ENCODE measurements at regions not wholly inside any gene's neighbourhood (a gene's known extent, or its start where the extent isn't known, plus 50 kb on each side); places are given as distances from the start of the nearest gene placed in this dataset.
"Not testable (repeated sequence)": the region's sequence is repeated elsewhere in the genome, so short reads cannot be mapped to it uniquely, and the experiment has no call there.

DNA sequence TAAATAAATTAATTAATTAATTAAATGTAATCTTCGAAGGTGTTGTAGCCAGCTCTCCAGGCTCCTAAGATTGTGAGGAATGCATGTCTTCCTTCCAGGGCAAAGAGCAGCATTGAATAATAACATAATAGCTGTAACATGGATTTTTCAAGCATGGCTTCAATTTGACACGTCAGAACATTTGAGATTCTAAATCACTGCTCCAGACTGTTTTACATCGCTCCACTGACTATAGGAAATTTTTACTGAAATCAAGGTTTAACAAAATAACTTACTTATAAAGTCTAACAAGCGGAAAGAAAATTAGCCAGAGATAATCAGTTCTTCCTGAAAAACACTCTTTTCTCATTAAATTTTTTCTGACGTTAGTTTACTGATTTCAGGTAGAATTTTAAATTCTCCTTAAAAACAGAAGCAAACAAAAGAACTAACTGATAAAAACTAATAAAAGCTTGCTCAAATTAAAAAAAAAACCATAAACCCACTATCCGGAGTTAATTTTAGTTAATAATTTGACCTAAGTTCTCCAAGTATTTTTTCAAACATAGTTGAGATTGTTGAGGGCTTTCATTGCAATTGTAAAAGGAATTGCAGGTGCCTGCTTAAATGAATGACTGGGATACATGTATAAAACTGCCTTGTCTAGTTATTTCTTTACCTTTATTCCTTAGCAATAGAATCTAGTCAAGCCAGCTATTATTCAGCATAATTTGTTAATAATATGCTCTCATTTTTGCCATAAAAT, 51.2 kb upstream of the SGCE start:
- DNase-seq (ENCODE audit: low spot score): no peak

GRCh38 chr7:94710256-94710655, 54.3 kb upstream of the SGCE start:
- no peak for DNase-seq (ENCODE audit: low spot score)

DNA sequence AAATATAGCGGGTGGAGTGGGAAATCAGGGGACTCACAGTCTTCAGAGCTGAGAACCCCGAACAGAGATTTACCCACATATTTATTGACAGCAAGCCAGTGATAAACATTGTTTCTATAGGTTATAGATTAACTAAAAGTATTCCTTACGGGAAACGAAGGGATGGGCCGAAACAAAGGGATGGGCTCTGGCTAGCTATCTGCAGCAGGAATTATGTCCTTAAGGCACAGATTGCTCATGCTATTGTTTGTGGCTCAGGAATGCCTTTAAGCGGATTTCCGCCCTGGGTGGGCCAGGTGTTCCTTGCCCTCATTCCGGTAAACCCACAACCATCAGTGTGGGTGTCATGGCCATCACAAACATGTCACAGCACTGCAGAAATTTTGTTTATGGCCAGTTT, 66.4 kb upstream of the SGCE start:
- DNase-seq (ENCODE audit: low spot score): not testable (repeated sequence)

GRCh38 chr7:94728893-94729292, 73.0 kb upstream of the SGCE start:
- not testable (repeated sequence) for DNase-seq (ENCODE audit: low spot score)

DNA sequence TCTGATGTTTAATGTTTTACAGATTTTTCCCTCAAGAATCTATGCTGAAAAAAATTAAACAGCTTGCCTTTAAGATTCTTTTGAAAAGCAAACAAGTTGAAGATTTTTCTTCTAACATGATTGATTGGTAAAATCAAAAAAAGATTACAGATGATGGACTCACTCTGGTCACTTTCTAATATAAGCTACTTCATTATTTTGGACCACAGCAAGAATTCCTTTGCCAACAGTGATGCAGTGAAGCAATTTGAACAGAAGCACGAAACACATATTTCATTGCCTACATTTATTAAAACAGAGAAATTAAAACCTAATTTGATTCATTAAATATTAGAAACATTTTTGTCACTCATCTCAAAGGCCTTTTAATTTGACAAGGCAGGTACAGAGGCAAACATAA, 82.1 kb upstream of the SGCE start:
- DNase-seq (ENCODE audit: low spot score): no peak

DNA sequence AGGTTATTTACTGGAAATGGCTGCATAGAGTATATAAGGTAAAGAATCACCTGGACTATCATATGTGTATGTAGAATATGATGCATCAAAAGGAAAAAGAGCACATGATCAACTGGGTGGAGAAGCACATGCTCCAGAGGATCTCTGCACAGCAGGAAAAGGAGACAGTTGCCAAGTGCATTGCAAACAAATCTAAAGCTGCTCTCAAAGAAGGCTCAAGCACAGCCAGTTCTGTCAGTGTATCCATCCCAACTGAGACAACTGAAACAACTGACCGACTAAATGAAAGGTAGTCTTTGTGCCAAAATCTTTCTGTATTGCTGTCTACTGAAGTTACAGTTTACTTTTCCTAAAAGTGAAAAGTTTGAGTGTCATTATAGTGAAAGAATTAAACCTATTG, 83.2 kb upstream of the SGCE start:
- no peak for DNase-seq (ENCODE audit: low spot score)

GRCh38 chr7:94740509-94740908, 84.6 kb upstream of the SGCE start:
- DNase-seq (ENCODE audit: low spot score): no peak

DNA sequence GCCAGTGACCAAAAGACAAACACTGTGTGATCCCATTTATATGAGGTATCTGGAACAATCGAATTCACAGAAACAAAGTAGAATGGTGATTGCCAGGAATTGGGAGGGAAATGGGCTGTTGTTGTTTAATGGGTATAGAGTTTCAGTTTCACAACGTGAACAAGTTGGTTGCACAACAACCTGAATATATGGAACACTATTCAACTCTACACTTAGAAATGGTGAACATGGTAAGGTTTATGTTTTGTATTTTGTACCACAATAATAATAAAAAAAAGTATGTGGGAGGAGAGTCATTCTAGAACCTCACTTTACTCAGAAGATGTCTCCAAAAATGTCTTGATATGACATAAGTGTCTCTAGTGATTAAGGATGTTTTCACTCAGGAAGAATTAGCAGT, 85.2 kb upstream of the SGCE start:
- no peak for DNase-seq (ENCODE audit: low spot score)

DNA sequence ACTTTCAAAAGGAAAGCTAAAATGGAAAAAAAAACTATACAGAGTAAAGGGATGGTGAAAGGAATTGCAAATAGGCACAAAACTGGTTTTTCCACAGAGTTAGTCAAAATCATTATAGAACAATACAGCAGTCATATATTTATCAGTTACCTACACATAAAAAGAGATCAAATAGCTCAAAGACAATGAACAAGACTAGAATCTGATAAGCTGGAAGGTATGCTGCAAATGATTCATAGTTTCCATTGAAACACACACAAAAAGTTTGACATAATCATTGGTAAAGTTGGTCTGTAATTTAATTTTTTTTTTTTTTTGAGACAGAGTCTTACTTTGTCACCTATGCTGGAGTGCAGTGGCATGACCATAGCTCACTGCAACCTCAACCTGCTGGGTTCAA, 92.4 kb upstream of the SGCE start:
- DNase-seq (ENCODE audit: low spot score): no peak

DNA sequence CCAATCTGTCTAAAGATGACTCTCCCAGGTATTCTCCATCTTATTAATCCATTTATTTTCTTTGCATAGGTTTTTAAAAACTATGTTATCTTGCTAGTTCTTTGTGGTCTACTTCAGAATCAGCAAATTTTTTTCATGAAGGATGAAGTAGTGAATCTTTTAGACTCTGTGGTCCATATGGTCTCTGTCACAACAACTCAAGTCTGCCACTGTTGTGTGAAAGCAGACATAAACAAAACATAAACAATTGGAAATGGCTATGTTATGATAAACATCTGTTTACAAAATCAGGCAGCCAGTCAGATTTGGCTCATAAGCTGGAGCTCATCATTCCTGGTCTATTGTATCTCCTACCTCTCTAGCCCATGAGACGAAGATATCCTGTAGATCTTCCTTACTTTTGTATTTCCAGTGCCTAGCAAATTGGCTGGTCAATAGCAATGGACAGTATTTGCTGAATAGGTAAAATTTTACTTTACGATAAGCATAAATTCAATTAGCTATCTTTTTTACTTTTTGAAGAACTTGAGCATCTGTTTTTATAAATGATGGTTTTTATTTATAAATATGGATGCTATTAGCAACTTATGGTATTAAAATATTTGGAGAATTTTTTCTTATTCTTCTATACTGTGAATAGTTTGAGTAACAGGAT, 104.6 kb upstream of the SGCE start:
- no peak for DNase-seq (ENCODE audit: low spot score)

- no peak for DNase-seq (ENCODE audit: low spot score)
Measured at GRCh38 chr7:94761451-94761850, 105.5 kb upstream of the SGCE start.

DNA sequence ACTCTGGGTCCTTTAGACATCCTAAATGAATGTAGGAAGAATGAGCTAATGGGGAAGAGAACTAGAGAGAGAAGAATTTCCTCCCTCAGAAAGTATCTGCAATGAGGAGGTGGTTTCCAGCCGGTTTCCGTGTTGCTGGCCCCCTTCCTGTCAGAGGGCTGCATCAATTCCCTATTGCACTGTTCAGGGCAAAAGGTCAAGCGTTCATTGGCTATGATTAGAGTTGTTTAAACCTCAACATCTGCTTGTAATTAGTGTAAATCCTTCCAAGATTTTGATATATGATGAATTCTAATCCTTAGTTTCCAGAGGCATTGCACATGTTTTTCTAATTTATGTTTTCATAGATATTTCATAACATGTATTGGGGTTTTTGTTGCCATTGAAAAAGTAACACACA, 107.3 kb upstream of the SGCE start:
- DNase-seq (ENCODE audit: low spot score): no peak

DNA sequence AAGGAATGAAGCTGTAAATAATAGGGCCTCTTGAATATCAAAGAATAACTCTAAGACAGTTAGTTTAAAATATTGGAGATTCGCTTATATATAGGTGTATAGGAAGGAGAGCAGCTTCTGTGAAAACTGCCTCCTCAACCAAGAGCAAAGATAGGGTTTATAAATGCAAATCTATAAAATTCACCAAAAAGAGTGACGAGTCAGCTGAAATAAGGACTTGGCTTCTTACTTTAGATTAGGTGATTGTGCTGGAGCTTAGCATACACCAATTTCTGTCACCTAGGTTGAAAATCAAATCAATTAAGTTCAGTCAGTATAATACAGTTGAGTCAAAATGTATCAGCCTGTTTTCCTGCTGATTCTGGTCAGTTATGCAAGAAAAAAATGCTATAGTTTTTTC, 113.8 kb upstream of the SGCE start:
- no peak for DNase-seq (ENCODE audit: low spot score)

DNA sequence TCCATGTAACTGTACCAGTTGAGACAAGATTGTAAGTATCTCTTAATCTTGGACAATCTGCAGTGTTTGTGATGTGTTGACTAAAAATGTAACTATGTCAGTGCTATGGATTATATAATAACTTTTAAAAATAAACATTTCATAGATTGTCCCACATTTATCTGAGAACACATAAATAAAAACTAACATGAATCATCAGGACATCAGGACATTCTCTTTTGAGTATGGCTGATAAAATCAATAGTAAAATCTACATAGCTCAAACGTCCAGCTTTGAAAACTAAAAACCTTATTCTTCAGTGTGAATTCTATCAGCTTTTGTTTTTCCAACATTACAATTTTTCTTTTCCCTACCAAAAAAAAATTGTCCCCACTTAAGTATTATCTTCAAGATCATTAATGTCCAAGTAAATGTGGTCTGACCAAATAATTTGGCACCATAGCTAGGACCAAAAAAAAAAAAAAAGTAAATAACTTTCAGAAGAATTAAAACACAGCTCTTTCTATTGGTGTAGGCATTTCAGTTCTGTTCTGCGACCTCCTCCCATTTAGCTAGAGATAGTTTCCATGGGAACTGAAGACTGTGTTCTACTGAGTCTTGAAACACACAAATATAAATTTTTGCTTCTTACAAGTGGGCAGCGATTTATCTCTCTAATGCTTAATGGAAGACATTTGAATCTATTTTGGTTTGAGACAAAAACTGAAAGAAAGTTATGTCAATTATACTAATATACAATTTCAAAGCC, 123.0 kb upstream of the SGCE start:
- no peak for DNase-seq (ENCODE audit: low spot score)

DNA sequence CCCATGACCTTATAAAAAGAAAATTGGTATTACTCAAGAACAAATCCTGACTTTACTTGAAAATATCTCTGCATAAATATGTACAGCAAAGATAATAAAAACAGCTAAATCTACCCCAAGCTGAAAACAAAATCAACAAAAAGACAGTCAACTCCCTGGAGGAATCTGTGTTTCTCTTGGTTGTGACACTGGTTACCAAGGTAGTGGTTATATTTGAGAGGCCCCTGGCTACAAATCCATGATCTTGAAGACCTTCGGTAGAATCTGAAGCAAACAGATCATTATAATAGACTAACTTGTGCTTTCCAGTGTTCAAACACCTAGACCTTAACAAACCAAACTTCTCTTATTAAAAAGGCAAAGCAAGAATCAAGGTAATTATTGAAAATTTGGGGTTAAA, 123.9 kb upstream of the SGCE start:
- DNase-seq (ENCODE audit: low spot score): no peak

GRCh38 chr7:94781236-94781635, 125.3 kb upstream of the SGCE start:
- no peak for DNase-seq (ENCODE audit: low spot score)

DNA sequence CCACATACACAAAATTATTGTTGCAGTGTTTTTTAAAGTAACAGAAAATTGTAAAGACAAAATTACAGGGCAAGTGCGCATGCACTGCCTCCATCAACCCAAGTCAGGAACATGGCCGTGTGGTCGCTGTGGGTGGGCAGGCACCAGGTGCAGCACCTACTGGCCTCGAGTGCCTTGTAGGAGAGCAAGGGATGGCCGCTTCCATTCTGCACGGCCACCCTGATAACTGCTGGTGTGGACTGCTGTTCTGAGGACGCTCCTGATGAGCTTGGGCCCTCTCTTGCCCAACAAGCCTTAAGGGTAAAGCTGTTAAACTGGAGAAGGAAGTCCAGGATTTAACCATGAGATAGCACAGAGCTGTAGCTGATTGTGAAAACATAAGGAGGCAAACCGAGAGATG, 124.6 kb upstream of the PPP1R9A start:
- no peak for DNase-seq (ENCODE audit: low spot score)

- DNase-seq (ENCODE audit: low spot score): no peak
Measured at GRCh38 chr7:94787285-94787684, 120.1 kb upstream of the PPP1R9A start.

- not testable (repeated sequence) for DNase-seq (ENCODE audit: low spot score)
Measured at GRCh38 chr7:94788378-94788777, 119.0 kb upstream of the PPP1R9A start.

DNA sequence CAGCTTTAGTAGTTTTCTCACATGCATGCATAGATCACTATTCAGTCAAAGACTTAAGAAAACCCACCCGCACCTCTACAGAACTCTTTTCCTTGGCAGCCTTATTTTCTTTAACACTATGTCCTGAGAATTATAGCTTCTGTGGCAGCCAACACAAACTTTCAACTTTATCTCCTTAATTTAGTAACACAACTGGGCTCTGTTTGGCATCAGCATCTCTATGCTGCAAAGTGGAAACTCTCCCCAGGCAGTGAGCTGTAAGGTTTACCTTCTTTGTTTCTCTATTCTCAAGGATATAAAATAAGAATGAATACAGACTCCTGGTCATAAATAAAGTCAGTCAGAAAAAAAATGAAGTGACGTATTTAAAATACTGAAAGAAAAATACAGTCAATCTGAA, 115.2 kb upstream of the PPP1R9A start:
- no peak for DNase-seq (ENCODE audit: low spot score)

DNA sequence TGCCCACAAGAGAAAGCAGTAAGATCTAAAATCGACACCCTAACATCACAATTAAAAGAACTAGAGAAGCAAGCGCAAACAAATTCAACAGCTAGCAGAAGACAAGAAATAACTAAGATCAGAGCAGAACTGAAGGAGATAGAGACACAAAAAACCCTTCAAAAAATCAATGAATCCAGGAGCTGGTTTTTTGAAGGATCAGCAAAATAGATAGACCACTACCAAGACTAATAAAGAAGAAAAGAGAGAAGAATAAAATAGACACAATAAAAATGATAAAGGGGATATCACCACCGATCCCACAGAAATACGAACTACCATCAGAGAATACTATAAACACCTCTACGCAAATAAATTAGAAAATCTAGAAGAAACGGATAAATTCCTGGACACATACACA, 110.0 kb upstream of the PPP1R9A start:
- not testable (repeated sequence) for DNase-seq (ENCODE audit: low spot score)

- DNase-seq (ENCODE audit: low spot score): no peak
Measured at GRCh38 chr7:94803821-94804220, 103.6 kb upstream of the PPP1R9A start.

- DNase-seq (ENCODE audit: low spot score): not testable (repeated sequence)
Measured at GRCh38 chr7:94808673-94809072, 98.7 kb upstream of the PPP1R9A start.
